ENCODE measurements at regions not wholly inside any gene's neighbourhood (a gene's known extent, or its start where the extent isn't known, plus 50 kb on each side); places are given as distances from the start of the nearest gene placed in this dataset.

GRCh38 chr2:167510071-167510759, 621.9 kb downstream of the XIRP2 start:
- H3K4me3 ChIP-seq, result no peak overlapping the region
- H3K4me1 ChIP-seq, result no peaks in the 10 kb centered on the region
- H3K36me3 ChIP-seq, result no peaks in the 10 kb centered on the region
- no peaks in the 10 kb centered on the region for H3K27me3 ChIP-seq
- no peak for DNase-seq
- no peak overlapping the region for H3K27ac ChIP-seq
- TF ChIP-seq CTCF (IDR thresholded peaks at IDR 0.05), result no peak
- no peak for ATAC-seq
- no peaks in the 10 kb centered on the region for H3K9me3 ChIP-seq
- intact Hi-C loops (cut with DNase I), result no loop called here

GRCh38 chr2:167509586-167509985, 621.3 kb downstream of the XIRP2 start:
- no peaks in the 10 kb centered on the region for H3K4me1 ChIP-seq
- ATAC-seq, result no peak
- intact Hi-C loops (cut with DNase I), result no loop called here
- no peak for TF ChIP-seq CTCF (IDR thresholded peaks at IDR 0.05)
- H3K9me3 ChIP-seq, result no peaks in the 10 kb centered on the region
- H3K27me3 ChIP-seq, result no peaks in the 10 kb centered on the region
- H3K4me3 ChIP-seq, result no peak overlapping the region
- DNase-seq, result peak in 1 of 4 donors; percentile 13
- H3K27ac ChIP-seq, result no peak overlapping the region
- H3K36me3 ChIP-seq, result no peaks in the 10 kb centered on the region

GRCh38 chr2:167508709-167509108, 620.4 kb downstream of the XIRP2 start:
- no peak for TF ChIP-seq CTCF (IDR thresholded peaks at IDR 0.05)
- DNase-seq (no peak), ATAC-seq (no peak)

GRCh38 chr2:167506395-167506794, 618.1 kb downstream of the XIRP2 start:
- intact Hi-C loops (cut with DNase I), result no loop called here
- H3K4me1 ChIP-seq, result no peaks in the 10 kb centered on the region
- DNase-seq, result no peak
- H3K36me3 ChIP-seq, result no peaks in the 10 kb centered on the region
- no peak overlapping the region for H3K27ac ChIP-seq
- H3K9me3 ChIP-seq, result no peaks in the 10 kb centered on the region
- no peak overlapping the region for H3K4me3 ChIP-seq
- no peaks in the 10 kb centered on the region for H3K27me3 ChIP-seq
- TF ChIP-seq CTCF (IDR thresholded peaks at IDR 0.05), result no peak
- ATAC-seq, result no peak

More at GRCh38 chr2:167508709-167509108, 620.4 kb downstream of the XIRP2 start:
- Histone ChIP-seq H3K9me3 (no peaks in the 10 kb centered on the region), H3K27me3 (no peaks in the 10 kb centered on the region), H3K36me3 (no peaks in the 10 kb centered on the region), H3K27ac (no peak overlapping the region), H3K4me1 (no peaks in the 10 kb centered on the region), H3K4me3 (no peak overlapping the region)
- intact Hi-C loops (cut with DNase I), result no loop called here

GRCh38 chr2:167504695-167505094, 616.4 kb downstream of the XIRP2 start:
- Histone ChIP-seq H3K9me3 (no peaks in the 10 kb centered on the region), H3K4me3 (no peak overlapping the region), H3K36me3 (no peaks in the 10 kb centered on the region), H3K27ac (no peak overlapping the region), H3K4me1 (no peaks in the 10 kb centered on the region), H3K27me3 (no peaks in the 10 kb centered on the region)
- DNase-seq, result no peak
- no peak for TF ChIP-seq CTCF (IDR thresholded peaks at IDR 0.05)
- ATAC-seq, result no peak
- intact Hi-C loops (cut with DNase I), result no loop called here
